Uterus (tissue), 3 donors: ENCODE measurements at regions not wholly inside any gene's neighbourhood (a gene's known extent, or its start where the extent isn't known, plus 50 kb on each side); places are given as distances from the start of the nearest gene placed in this dataset.

Experiments
- DNase-seq, 2 donors: peaks; one replicate each; pipeline ENCODE4 v3.0.0-alpha.2; 2019 to 2020
- H3K27ac ChIP-seq, 2 donors: fragments of 200-600 bp; sonication (generic); 1 replicate in 1 of 2; 2 replicates in 1 of 2; pipeline ENCODE4 v1.5.1; 2016 to 2018
- H3K27me3 ChIP-seq, 2 donors: fragments of 200-600 bp; sonication (generic); one replicate each; pipeline ENCODE4 v1.5.1; 2018 to 2019; ENCODE audit warnings: control low read depth in 1 of 2
- H3K36me3 ChIP-seq, 2 donors: fragments of 200-600 bp; sonication (generic); one replicate each; pipeline ENCODE4 v1.5.1; 2019; ENCODE audit warnings: control low read depth in 1 of 2
- H3K4me1 ChIP-seq, 2 donors: fragments of 200-600 bp; sonication (generic); one replicate each; pipeline ENCODE4 v1.5.1; 2018 to 2019; ENCODE audit warnings: control low read depth in 1 of 2
- H3K4me3 ChIP-seq, 2 donors: fragments of 200-600 bp; sonication (generic); 1 replicate in 1 of 2; 2 replicates in 1 of 2; pipeline ENCODE4 v1.5.1; 2018 to 2019; ENCODE audit warnings: mild to moderate bottlenecking in 1 of 2
- H3K9me3 ChIP-seq, 2 donors: fragments of 200-600 bp; sonication (generic); one replicate each; pipeline ENCODE4 v1.5.1; 2019; ENCODE audit warnings: control low read depth in 1 of 2
- POLR2A ChIP-seq, 2 donors: fragments of 450-650 bp; IDR thresholded peaks; one replicate each; pipeline ENCODE4 v1.6.1; 2016; ENCODE audit warnings: antibody characterized with exemption in 2 of 2, mild to moderate bottlenecking in 1 of 2, moderate library complexity in 1 of 2
- intact Hi-C: fragments of 100-400 bp; cut with DNase I; formaldehyde crosslinking; loops from one replicate; pipeline ENCODE4 v1.15.1; 2023; ENCODE audit warnings: low total_unique reads
- TF ChIP-seq, protein P1 (sequence below), 4 experiments: fragments of 200-600 bp in 2 of 4; fragments of 450-650 bp in 2 of 4; sonication (generic) in 2 of 4; IDR thresholded peaks; one replicate each; pipeline ENCODE4 v1.5.1; 2016 to 2019; ENCODE audit warnings: antibody characterized with exemption in 4 of 4, mild to moderate bottlenecking in 2 of 4, moderate library complexity in 1 of 4
- donor health status: DM: yes; HTN: yes; CAD: no.

DNA sequence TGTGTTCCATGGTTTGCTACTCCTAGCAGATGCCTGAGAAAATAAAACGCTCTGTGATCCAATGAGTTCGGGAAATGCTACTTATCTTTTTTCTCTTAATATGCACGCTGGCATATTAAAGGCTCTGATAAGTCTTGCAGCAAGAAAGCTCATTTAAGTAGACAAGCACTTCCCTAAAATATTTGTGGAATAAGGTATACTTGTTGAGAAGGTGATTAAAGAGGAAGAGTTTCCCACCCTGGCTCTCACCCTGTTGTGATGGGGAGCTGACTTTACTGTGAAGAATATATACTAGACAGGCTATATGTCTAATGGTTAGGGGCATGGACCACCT is 279.4 kb downstream of the RPS24 start:
- Histone ChIP-seq H3K9me3 (no peaks in the 10 kb centered on the region), H3K4me1 (peaks cover 0 to 19% of the 10 kb centered on the region in 2 donors), H3K36me3 (no peaks in the 10 kb centered on the region), H3K27me3 (no peaks in the 10 kb centered on the region), H3K27ac (peak overlapping the region; percentile 84 to 87), H3K4me3 (no peak overlapping the region)
- intact Hi-C loops, result no loop called here
- DNase-seq, result no peak
- no peak for TF ChIP-seq POLR2A (IDR thresholded peaks at IDR 0.05)
- TF ChIP-seq, protein P1, sequence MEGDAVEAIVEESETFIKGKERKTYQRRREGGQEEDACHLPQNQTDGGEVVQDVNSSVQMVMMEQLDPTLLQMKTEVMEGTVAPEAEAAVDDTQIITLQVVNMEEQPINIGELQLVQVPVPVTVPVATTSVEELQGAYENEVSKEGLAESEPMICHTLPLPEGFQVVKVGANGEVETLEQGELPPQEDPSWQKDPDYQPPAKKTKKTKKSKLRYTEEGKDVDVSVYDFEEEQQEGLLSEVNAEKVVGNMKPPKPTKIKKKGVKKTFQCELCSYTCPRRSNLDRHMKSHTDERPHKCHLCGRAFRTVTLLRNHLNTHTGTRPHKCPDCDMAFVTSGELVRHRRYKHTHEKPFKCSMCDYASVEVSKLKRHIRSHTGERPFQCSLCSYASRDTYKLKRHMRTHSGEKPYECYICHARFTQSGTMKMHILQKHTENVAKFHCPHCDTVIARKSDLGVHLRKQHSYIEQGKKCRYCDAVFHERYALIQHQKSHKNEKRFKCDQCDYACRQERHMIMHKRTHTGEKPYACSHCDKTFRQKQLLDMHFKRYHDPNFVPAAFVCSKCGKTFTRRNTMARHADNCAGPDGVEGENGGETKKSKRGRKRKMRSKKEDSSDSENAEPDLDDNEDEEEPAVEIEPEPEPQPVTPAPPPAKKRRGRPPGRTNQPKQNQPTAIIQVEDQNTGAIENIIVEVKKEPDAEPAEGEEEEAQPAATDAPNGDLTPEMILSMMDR (IDR thresholded peaks at IDR 0.05), result no peak

DNA sequence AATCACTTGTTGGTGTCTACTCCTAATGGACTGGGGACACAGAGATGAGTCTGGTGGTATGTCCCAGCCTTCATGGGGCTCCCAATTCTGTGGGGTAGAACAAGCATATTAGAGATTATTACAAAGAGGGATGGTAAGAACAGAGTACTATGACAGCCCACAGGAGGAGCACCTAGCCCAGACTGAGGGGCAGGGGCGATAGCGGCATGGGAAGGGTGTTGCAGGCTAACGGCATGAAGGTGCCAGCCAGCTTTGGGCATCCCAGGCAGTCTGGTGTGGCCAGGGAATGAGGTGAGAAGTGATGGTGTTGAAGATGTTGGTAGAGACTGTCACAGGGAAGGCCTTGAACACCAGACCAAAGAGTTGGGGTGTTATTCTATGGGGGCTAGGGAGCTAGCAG is 280.0 kb downstream of the RPS24 start:
- Histone ChIP-seq H3K36me3 (no peaks in the 10 kb centered on the region), H3K9me3 (no peaks in the 10 kb centered on the region), H3K4me1 (peaks cover 0 to 19% of the 10 kb centered on the region in 2 donors), H3K4me3 (no peak overlapping the region), H3K27ac (peak overlapping the region; percentile 84 to 87), H3K27me3 (no peaks in the 10 kb centered on the region)
- peak; percentile 7 to 11 for DNase-seq
- intact Hi-C loops, result no loop called here
- TF ChIP-seq, protein P1 (IDR thresholded peaks at IDR 0.05), result no peak
- no peak for TF ChIP-seq POLR2A (IDR thresholded peaks at IDR 0.05)

DNA sequence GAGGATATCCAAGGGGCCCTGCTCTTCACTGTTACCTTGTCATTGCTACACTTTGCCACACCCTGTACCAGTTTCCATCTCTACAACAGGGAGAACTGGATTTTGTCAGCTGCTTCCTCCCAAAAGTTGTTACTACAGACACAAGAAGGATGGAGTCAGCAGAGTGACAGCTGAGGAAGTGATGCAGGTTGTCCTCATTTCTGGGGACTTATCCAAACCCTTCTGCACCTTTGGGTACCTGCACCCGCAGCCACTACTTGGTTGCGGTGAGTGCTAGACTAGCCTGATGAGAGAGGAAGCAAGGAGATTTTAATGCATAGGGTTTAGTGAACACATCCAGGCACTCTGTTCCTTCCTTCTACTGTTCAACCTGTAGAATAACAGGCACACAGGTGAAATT is 281.0 kb downstream of the RPS24 start:
- peak overlapping the region; percentile 84 to 87 for H3K27ac ChIP-seq
- intact Hi-C loops, result no loop called here
- no peaks in the 10 kb centered on the region for H3K36me3 ChIP-seq
- peaks cover 0 to 19% of the 10 kb centered on the region in 2 donors for H3K4me1 ChIP-seq
- H3K4me3 ChIP-seq, result no peak overlapping the region
- no peaks in the 10 kb centered on the region for H3K27me3 ChIP-seq
- TF ChIP-seq, protein P1 (IDR thresholded peaks at IDR 0.05), result no peak
- no peak for TF ChIP-seq POLR2A (IDR thresholded peaks at IDR 0.05)
- H3K9me3 ChIP-seq, result no peaks in the 10 kb centered on the region
- peak in 1 of 2 donors; percentile 4 for DNase-seq

DNA sequence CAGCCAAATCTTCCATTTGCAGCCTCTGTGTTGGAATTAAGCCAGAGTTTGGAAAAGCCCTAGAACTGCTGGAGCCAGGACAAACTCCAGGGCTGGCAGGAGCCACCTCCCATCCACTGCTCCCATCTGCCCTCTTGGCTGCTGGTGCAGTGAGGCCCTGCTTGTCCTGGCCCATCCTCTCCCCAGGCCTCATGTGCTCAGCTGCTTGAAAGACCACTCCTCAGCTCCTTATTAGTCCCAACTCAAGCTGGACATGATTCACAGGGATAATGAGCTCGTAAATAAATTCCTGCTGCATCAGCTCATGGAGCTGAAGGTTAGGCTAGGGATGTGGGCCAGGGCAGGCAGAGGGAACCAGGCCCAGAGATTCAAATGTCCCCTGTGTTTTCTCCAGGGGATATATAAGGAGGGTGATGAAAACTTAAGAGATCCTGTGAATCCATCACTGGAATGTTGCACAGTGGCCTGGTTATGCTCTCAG is 282.8 kb downstream of the RPS24 start:
- H3K9me3 ChIP-seq, result no peaks in the 10 kb centered on the region
- peak; percentile 56 to 68 for DNase-seq
- no peaks in the 10 kb centered on the region for H3K27me3 ChIP-seq
- no peak overlapping the region for H3K4me3 ChIP-seq
- no peaks in the 10 kb centered on the region for H3K36me3 ChIP-seq
- TF ChIP-seq, protein P1 (IDR thresholded peaks at IDR 0.05), result no peak
- TF ChIP-seq POLR2A (IDR thresholded peaks at IDR 0.05), result no peak
- peaks cover 0 to 19% of the 10 kb centered on the region in 2 donors for H3K4me1 ChIP-seq
- intact Hi-C loops, result no loop called here
- peak overlapping the region; percentile 79 for H3K27ac ChIP-seq

DNA sequence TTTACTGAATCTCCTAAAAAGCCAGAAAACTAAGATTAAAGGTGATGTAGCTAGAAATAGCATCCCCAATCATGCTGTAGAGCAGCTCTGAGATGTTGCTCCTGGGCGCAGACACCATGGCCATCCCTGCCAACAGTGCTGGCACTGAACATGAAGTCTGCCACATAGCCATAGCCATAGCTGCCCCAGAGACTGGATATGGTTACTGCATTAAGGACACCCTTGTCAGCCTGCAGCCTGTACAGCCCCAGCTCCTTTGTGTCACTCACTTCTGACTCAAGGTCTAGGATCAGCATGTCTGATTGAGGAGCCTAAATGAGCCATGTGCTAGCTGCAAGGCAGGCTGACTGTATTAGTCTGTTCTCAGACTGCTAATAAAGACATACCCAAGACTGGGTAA is 284.6 kb downstream of the RPS24 start:
- intact Hi-C loops, result no loop called here
- Histone ChIP-seq H3K27ac (peak overlapping the region; percentile 79), H3K4me3 (no peak overlapping the region), H3K4me1 (peaks cover 0 to 14% of the 10 kb centered on the region in 2 donors), H3K9me3 (no peaks in the 10 kb centered on the region), H3K27me3 (no peaks in the 10 kb centered on the region), H3K36me3 (no peaks in the 10 kb centered on the region)
- DNase-seq, result no peak
- TF ChIP-seq POLR2A (IDR thresholded peaks at IDR 0.05), result no peak
- TF ChIP-seq, protein P1 (IDR thresholded peaks at IDR 0.05), result no peak
